ENCODE measurements at regions not wholly inside any gene's neighbourhood (a gene's known extent, or its start where the extent isn't known, plus 50 kb on each side); places are given as distances from the start of the nearest gene placed in this dataset.

DNA sequence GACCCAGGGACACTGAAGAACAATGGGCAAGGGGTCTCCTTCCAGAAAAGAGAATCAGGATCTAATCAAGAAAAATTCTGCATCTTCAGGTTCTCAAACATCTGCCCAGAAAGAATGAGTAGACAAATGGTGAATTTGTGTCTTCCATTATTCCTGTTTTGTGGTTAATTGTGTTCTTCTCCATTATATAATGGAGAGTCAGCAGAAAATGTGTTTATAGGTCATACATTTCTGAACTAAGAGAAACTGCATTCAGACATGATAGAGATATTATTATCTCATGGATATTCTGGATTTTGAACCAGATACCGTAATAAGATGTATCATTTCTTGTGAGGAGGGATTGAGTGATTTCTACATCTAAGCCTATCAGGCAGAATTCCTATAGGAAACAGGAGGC lies 581.7 kb upstream of the JAG1 start:
- Histone ChIP-seq H3K27me3 (no peaks in the 10 kb centered on the region), H3K4me1 (no peaks in the 10 kb centered on the region), H3K4me3 (ENCODE audit: low read depth, low read length) (no peak overlapping the region), H3K36me3 (no peaks in the 10 kb centered on the region), H3K9me3 (no peaks in the 10 kb centered on the region)
- no peak for DNase-seq
- TF ChIP-seq, protein P1, sequence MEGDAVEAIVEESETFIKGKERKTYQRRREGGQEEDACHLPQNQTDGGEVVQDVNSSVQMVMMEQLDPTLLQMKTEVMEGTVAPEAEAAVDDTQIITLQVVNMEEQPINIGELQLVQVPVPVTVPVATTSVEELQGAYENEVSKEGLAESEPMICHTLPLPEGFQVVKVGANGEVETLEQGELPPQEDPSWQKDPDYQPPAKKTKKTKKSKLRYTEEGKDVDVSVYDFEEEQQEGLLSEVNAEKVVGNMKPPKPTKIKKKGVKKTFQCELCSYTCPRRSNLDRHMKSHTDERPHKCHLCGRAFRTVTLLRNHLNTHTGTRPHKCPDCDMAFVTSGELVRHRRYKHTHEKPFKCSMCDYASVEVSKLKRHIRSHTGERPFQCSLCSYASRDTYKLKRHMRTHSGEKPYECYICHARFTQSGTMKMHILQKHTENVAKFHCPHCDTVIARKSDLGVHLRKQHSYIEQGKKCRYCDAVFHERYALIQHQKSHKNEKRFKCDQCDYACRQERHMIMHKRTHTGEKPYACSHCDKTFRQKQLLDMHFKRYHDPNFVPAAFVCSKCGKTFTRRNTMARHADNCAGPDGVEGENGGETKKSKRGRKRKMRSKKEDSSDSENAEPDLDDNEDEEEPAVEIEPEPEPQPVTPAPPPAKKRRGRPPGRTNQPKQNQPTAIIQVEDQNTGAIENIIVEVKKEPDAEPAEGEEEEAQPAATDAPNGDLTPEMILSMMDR (IDR thresholded peaks at IDR 0.05; ENCODE audit: low read depth, low read length), result no peak

DNA sequence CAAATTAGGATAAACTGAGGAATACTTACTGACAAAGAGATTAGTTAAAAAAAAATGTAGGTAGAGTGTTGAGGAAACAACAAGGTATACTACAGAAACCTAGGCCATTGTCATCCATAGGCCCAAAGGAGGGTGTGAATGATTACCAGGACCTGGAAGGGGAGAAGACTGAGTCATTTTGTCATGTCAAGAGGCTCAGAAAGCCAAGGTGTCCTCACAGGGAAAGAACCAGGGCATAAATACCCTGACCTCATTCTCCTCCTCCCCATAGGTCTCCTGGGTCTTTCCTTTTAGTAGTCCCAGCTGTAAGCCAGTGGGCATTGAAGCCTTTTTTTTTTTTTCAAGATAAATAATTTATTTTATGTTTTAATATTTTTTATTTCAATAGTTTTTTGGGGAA lies 582.1 kb upstream of the JAG1 start:
- TF ChIP-seq, protein P1 (IDR thresholded peaks at IDR 0.05; ENCODE audit: low read depth, low read length), result no peak
- no peaks in the 10 kb centered on the region for H3K4me1 ChIP-seq
- no peak for DNase-seq

DNA sequence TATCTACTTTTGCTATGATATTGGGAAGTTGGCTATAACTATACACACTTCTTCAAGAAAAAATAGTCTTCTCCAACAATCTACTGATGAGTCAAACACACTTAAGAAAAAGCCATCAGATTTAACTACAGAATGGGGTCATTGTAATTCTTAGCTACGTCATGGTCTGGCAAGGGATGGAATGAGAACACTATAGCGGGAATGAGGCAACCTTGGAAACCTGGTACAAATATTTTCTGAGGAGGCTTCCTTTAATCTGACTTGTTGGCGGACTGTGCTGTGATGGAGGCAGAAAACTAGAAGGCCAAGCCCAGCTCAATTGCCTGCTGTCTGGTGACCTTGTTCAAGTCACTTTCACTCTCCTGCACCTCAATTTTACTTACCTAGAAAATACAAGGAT lies 586.8 kb upstream of the JAG1 start:
- Histone ChIP-seq H3K27me3 (no peaks in the 10 kb centered on the region), H3K4me1 (no peaks in the 10 kb centered on the region), H3K4me3 (ENCODE audit: low read depth, low read length) (no peak overlapping the region), H3K36me3 (no peaks in the 10 kb centered on the region), H3K9me3 (no peaks in the 10 kb centered on the region)
- TF ChIP-seq, protein P1 (IDR thresholded peaks at IDR 0.05; ENCODE audit: low read depth, low read length), result no peak
- no peak for DNase-seq

More for the DNA sequence above, 582.1 kb upstream of the JAG1 start:
- no peaks in the 10 kb centered on the region for H3K36me3 ChIP-seq
- no peaks in the 10 kb centered on the region for H3K9me3 ChIP-seq
- no peaks in the 10 kb centered on the region for H3K27me3 ChIP-seq
- no peak overlapping the region for H3K4me3 ChIP-seq (ENCODE audit: low read depth, low read length)

DNA sequence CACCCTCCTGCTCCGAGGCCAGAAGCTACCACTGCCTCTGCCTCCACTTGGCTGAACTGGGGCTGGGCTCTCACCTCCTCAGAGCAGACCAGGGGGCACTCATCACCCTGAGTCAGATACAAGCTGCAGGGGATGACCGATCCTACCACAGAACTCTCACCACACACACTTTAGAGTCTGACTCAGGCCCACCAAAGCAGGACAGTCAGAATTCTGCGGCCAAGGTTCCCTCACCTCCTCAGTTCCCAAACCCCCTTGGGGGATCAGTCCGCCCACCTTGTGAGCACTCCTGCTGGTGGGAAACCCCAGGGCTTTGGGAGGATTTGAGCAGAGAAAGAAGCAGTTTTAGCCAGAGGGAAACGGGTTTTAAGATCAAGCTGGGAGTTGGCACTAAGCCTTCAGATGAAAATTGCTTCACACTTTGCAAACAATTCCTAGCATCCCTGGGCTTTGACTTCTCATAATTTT lies 587.8 kb upstream of the JAG1 start:
- Histone ChIP-seq H3K4me3 (ENCODE audit: low read depth, low read length) (no peak overlapping the region), H3K9me3 (no peaks in the 10 kb centered on the region), H3K36me3 (no peaks in the 10 kb centered on the region), H3K27me3 (no peaks in the 10 kb centered on the region), H3K4me1 (no peaks in the 10 kb centered on the region)
- TF ChIP-seq, protein P1 (IDR thresholded peaks at IDR 0.05; ENCODE audit: low read depth, low read length), result no peak
- no peak for DNase-seq

DNA sequence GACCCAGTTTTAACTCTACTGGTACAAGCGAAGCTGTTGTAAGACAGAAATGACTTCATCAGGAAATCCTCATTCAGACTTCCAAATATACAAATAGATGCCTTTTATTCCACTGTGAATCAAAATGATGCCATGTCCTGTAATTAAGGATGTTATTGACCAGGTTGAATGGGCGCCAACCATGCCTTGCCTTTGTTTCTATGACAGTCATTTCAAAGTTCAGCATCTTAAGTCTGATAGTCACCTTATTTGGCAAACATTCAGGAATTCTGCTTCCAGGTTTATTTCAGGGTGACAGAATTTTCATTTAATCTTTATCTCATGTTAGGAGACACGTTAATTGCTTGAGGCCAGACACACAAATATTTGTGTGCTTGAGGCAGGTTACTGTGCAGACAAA lies 592.8 kb upstream of the JAG1 start:
- H3K36me3 ChIP-seq, result no peaks in the 10 kb centered on the region
- H3K27me3 ChIP-seq, result no peaks in the 10 kb centered on the region
- H3K4me3 ChIP-seq (ENCODE audit: low read depth, low read length), result no peak overlapping the region
- TF ChIP-seq, protein P1 (IDR thresholded peaks at IDR 0.05; ENCODE audit: low read depth, low read length), result no peak
- H3K4me1 ChIP-seq, result no peaks in the 10 kb centered on the region
- no peak for DNase-seq
- H3K9me3 ChIP-seq, result no peaks in the 10 kb centered on the region

DNA sequence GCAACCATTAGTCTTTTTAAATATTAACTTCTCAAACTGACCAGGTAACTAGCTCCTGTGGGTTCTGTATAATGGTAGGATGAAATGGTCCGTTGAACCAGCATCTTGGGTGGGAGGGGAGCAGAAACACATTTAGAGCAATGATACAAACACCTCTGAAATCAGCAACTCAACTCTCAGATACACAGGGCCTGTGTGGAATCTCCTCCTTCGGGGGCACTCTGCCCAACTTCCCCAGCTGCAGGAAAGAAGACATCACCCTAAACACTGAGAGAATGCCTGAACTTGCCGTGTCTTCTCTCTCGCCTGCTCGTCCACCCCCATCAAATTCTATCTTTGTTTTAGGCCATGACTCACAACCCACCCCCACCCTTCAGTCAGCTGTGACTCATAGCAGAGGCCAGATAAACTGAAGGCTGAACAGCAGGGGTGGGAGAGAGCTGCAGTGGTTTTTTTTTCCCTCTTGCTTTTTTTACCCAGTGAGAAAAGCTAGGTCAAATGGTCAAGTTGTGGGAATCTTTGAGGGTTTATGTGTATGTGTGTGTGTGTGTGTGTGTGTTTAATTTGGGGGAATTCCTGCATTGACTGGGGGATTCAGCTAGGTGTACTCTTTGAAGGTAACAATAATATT lies 593.4 kb upstream of the JAG1 start:
- H3K4me1 ChIP-seq, result no peaks in the 10 kb centered on the region
- DNase-seq, result peak; percentile 25
- H3K9me3 ChIP-seq, result no peaks in the 10 kb centered on the region
- TF ChIP-seq, protein P1 (IDR thresholded peaks at IDR 0.05; ENCODE audit: low read depth, low read length), result no peak
- H3K36me3 ChIP-seq, result no peaks in the 10 kb centered on the region
- H3K4me3 ChIP-seq (ENCODE audit: low read depth, low read length), result no peak overlapping the region
- H3K27me3 ChIP-seq, result no peaks in the 10 kb centered on the region
